Adrenal gland (tissue), 9 donors: ENCODE measurements at regions not wholly inside any gene's neighbourhood (a gene's known extent, or its start where the extent isn't known, plus 50 kb on each side); places are given as distances from the start of the nearest gene placed in this dataset.

Experiments used
- DNase-seq, 7 donors: peaks; one replicate each; pipeline ENCODE4 v3.0.0-alpha.2; 2019 to 2020
- H3K27ac ChIP-seq, 5 donors: fragments of 200-600 bp; sonication (generic) in 4 of 5; 1 replicate in 3 of 5; 2 replicates in 2 of 5; pipeline versions ENCODE4 v1.5.1 to v1.8.0; 2016 to 2020; ENCODE audit warnings: mild to moderate bottlenecking in 1 of 5
- H3K27me3 ChIP-seq: fragments of 200-600 bp; 2 replicates; pipeline ENCODE4 v1.8.0; 2021
- H3K36me3 ChIP-seq, 2 donors: fragments of 200-600 bp; replicated peaks in 1 of 2; 1 replicate in 1 of 2; 2 replicates in 1 of 2; pipeline versions ENCODE4 v1.5.1 to v1.8.0; 2018 to 2022
- H3K4me1 ChIP-seq, 2 donors: fragments of 200-600 bp; replicated peaks in 1 of 2; 1 replicate in 1 of 2; 2 replicates in 1 of 2; pipeline versions ENCODE4 v1.5.1 to v1.8.0; 2018 to 2021
- H3K4me3 ChIP-seq, 4 donors: fragments of 200-600 bp; sonication (generic) in 3 of 4; one replicate each; pipeline ENCODE4 v1.5.1; 2016 to 2018
- H3K9me3 ChIP-seq, 3 donors: fragments of 200-600 bp; sonication (generic) in 1 of 3; replicated peaks in 1 of 3; 1 replicate in 2 of 3; 2 replicates in 1 of 3; pipeline versions ENCODE4 v1.5.1 to v1.8.0; 2016 to 2021
- POLR2A ChIP-seq, 2 donors: fragments of 450-650 bp; IDR thresholded peaks; one replicate each; pipeline ENCODE4 v1.6.1; 2017; ENCODE audit warnings: antibody characterized with exemption in 2 of 2, mild to moderate bottlenecking in 2 of 2, moderate library complexity in 1 of 2
- WGBS, 4 donors: extraction: QIAGEN DNeasy Blood & Tissue Kit in 2 of 4; methylation state at CpG; one replicate each; pipeline versions ENCODE4 v1.1.5 to v1.1.7; 2013 to 2017; 5-methylcytosine and 5-hydroxymethylcytosine counted together
- intact Hi-C, 2 donors: fragments of 100-400 bp; cut with DNase I; formaldehyde crosslinking; loops; one replicate each; pipeline versions ENCODE4 v1.14.1 to v1.15.0; 2022 to 2023
- TF ChIP-seq, protein P1 (sequence below), 6 experiments: fragments of 450-650 bp in 4 of 6; fragments of 200-600 bp in 2 of 6; sonication (generic) in 1 of 6; IDR thresholded peaks; 1 replicate in 5 of 6; 2 replicates in 1 of 6; pipeline versions ENCODE4 v1.5.1 to v1.8.0; 2016 to 2021; ENCODE audit warnings: antibody characterized with exemption in 6 of 6, mild to moderate bottlenecking in 2 of 6, moderate library complexity in 1 of 6
- donor health status: healthy with polysubstance abuse.
- donor health status: Bipolar disorder and iron deficiency.
- donor health status: DM: yes; HTN: yes; CAD: no.
- donor health status: DM: no; HTN: no; CAD: no.
- donor health status: DM: no; HTN: no; CAD: no.

- Histone ChIP-seq H3K27ac (no peak overlapping the region), H3K36me3 (no peaks in the 10 kb centered on the region), H3K4me3 (no peak overlapping the region), H3K27me3 (no peaks in the 10 kb centered on the region), H3K9me3 (no peaks in the 10 kb centered on the region), H3K4me1 (no peaks in the 10 kb centered on the region)
- 48 to 64% (median 61%) methylated on average over 1 of the region's 1 CpG for WGBS, 4 donors
- intact Hi-C loops = no loop called here
- TF ChIP-seq, protein P1, sequence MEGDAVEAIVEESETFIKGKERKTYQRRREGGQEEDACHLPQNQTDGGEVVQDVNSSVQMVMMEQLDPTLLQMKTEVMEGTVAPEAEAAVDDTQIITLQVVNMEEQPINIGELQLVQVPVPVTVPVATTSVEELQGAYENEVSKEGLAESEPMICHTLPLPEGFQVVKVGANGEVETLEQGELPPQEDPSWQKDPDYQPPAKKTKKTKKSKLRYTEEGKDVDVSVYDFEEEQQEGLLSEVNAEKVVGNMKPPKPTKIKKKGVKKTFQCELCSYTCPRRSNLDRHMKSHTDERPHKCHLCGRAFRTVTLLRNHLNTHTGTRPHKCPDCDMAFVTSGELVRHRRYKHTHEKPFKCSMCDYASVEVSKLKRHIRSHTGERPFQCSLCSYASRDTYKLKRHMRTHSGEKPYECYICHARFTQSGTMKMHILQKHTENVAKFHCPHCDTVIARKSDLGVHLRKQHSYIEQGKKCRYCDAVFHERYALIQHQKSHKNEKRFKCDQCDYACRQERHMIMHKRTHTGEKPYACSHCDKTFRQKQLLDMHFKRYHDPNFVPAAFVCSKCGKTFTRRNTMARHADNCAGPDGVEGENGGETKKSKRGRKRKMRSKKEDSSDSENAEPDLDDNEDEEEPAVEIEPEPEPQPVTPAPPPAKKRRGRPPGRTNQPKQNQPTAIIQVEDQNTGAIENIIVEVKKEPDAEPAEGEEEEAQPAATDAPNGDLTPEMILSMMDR (IDR thresholded peaks at IDR 0.05) = no peak
- TF ChIP-seq POLR2A (IDR thresholded peaks at IDR 0.05) = no peak
- no peak for DNase-seq
These were observed 132.4 kb upstream of the CHORDC1 start for GRCh38 chr11:90355200-90355599.

- no peak overlapping the region for H3K4me3 ChIP-seq
- no peak for DNase-seq
- no peaks in the 10 kb centered on the region for H3K9me3 ChIP-seq
- TF ChIP-seq, protein P1 (IDR thresholded peaks at IDR 0.05) = no peak
- TF ChIP-seq POLR2A (IDR thresholded peaks at IDR 0.05) = no peak
- H3K36me3 ChIP-seq = no peaks in the 10 kb centered on the region
- WGBS, 4 donors = 69 to 85% (median 71%) methylated on average over 1 of the region's 1 CpG
- intact Hi-C loops = no loop called here
- H3K27ac ChIP-seq = no peak overlapping the region
- H3K27me3 ChIP-seq = no peaks in the 10 kb centered on the region
- no peaks in the 10 kb centered on the region for H3K4me1 ChIP-seq
These were observed 126.9 kb upstream of the CHORDC1 start for GRCh38 chr11:90349731-90350130.

DNA sequence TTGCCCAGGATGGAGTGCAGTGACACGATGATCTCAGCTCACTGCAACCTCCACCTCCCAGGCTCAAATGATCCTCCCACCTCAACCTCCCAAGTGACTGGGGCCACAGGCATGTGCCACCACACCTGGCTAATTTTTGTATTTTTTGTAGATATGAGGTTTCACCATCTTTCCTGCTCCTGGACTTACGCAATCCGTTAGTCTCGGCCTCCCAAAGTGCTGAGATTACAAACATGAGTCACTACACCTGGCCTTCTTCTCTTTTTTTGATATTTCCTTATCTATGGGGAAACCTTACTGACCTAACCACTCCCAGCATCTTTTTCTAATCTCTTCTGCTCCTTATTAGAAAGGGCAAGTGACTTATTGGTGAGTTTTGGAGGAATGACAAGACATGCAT is 121.7 kb upstream of the CHORDC1 start:
- H3K4me1 ChIP-seq = no peaks in the 10 kb centered on the region
- no peak overlapping the region for H3K27ac ChIP-seq
- no peaks in the 10 kb centered on the region for H3K9me3 ChIP-seq
- H3K27me3 ChIP-seq = no peaks in the 10 kb centered on the region
- no peaks in the 10 kb centered on the region for H3K36me3 ChIP-seq
- WGBS, 4 donors = 67 to 75% (median 72%) methylated on average over 4 of the region's 4 CpGs
- intact Hi-C loops = no loop called here
- H3K4me3 ChIP-seq = no peak overlapping the region
- DNase-seq = no peak
- TF ChIP-seq POLR2A (IDR thresholded peaks at IDR 0.05) = no peak
- TF ChIP-seq, protein P1 (IDR thresholded peaks at IDR 0.05) = no peak

- Histone ChIP-seq H3K9me3 (no peaks in the 10 kb centered on the region), H3K27ac (no peak overlapping the region), H3K4me3 (no peak overlapping the region), H3K36me3 (no peaks in the 10 kb centered on the region), H3K27me3 (no peaks in the 10 kb centered on the region), H3K4me1 (no peaks in the 10 kb centered on the region)
- WGBS, 4 donors = 27 to 53% (median 48%) methylated on average over 2 of the region's 2 CpGs
- TF ChIP-seq POLR2A (IDR thresholded peaks at IDR 0.05) = no peak
- TF ChIP-seq, protein P1 (IDR thresholded peaks at IDR 0.05) = no peak
- DNase-seq = no peak
- intact Hi-C loops = no loop called here
These were observed 120.8 kb upstream of the CHORDC1 start for GRCh38 chr11:90343673-90344072.
